SU-DHL-6 (cell line): ENCODE measurements at regions not wholly inside any gene's neighbourhood (a gene's known extent, or its start where the extent isn't known, plus 50 kb on each side); places are given as distances from the start of the nearest gene placed in this dataset.

Experiments
- H2AFZ ChIP-seq: fragments of 200-600 bp; sonication (generic); 2 replicates; pipeline ENCODE4 v1.6.1; 2014; ENCODE audit warnings: low read depth, mild to moderate bottlenecking, moderate library complexity, mixed read lengths, antibody characterized with exemption, low read length; ENCODE audit not compliant: severe bottlenecking
- H3F3A ChIP-seq: fragments of 200-600 bp; shearing (Covaris generic); 2 replicates; pipeline ENCODE4 v1.6.0; 2016; ENCODE audit warnings: antibody characterized with exemption, mild to moderate bottlenecking; ENCODE audit not compliant: insufficient read depth
- H3K27ac ChIP-seq: fragments of 200-600 bp; sonication (generic); 2 replicates; pipeline ENCODE4 v1.5.1; 2016; ENCODE audit warnings: low read depth, mild to moderate bottlenecking, low read length, moderate library complexity, mixed read lengths
- H3K27me3 ChIP-seq: fragments of 200-600 bp; sonication (generic), shearing (Covaris generic); 2 replicates; pipeline ENCODE4 v1.6.0; 2014; ENCODE audit warnings: mild to moderate bottlenecking, low read length
- H3K36me3 ChIP-seq: fragments of 200-600 bp; sonication (generic); 2 replicates; pipeline ENCODE4 v1.6.1; 2014; ENCODE audit warnings: mild to moderate bottlenecking, low read length, mixed read lengths
- H3K4me2 ChIP-seq: fragments of 300-600, 200-600 bp; shearing (Covaris generic), sonication (generic); 2 replicates; pipeline ENCODE4 v1.6.0; 2014; ENCODE audit warnings: low read length, low read depth, mild to moderate bottlenecking; ENCODE audit not compliant: poor library complexity, severe bottlenecking
- H3K4me3 ChIP-seq: fragments of 200-600 bp; sonication (generic); 2 replicates; pipeline ENCODE4 v1.5.1; 2014; ENCODE audit warnings: antibody characterized with exemption, low read length, mild to moderate bottlenecking, mixed read lengths; ENCODE audit not compliant: insufficient read depth, poor library complexity, severe bottlenecking
- H3K79me2 ChIP-seq: fragments of 200-600 bp; sonication (generic); 2 replicates; pipeline ENCODE4 v1.6.1; 2014; ENCODE audit warnings: mild to moderate bottlenecking, low read length, moderate library complexity; ENCODE audit not compliant: insufficient read depth
- H3K9ac ChIP-seq: fragments of 200-600 bp; sonication (generic); 2 replicates; pipeline ENCODE4 v1.7.0; 2014; ENCODE audit warnings: mild to moderate bottlenecking, low read length
- H3K9me2 ChIP-seq: fragments of 200-600 bp; sonication (generic); replicated peaks from 2 replicates; pipeline ENCODE4 v1.6.1; 2014; ENCODE audit warnings: low read length; ENCODE audit not compliant: insufficient read depth
- H3K9me3 ChIP-seq: fragments of 200-600 bp; sonication (generic); 2 replicates; pipeline ENCODE4 v1.6.1; 2014; ENCODE audit warnings: low read length, mixed read lengths; ENCODE audit not compliant: insufficient read depth
- H4K20me1 ChIP-seq: fragments of 200-600 bp; sonication (generic); 2 replicates; pipeline ENCODE4 v1.6.1; 2014; ENCODE audit warnings: low read depth, mild to moderate bottlenecking, antibody characterized with exemption, low read length, moderate library complexity, mixed read lengths
- CTCF ChIP-seq: fragments of 200-600 bp; sonication (generic); IDR thresholded peaks from one replicate; pipeline ENCODE4 v1.5.1; 2017; ENCODE audit warnings: antibody characterized with exemption, mild to moderate bottlenecking, low read length, moderate library complexity; ENCODE audit not compliant: insufficient read depth, poor library complexity, severe bottlenecking
- EZH2phosphoT487 ChIP-seq: fragments of 200-600 bp; sonication (generic), shearing (Covaris generic); conservative IDR thresholded peaks from 2 replicates; pipeline ENCODE4 v1.6.1; 2018; ENCODE audit warnings: mild to moderate bottlenecking, antibody characterized with exemption, low read length, moderate library complexity, mixed read lengths

- no peaks in the 10 kb centered on the region for H3F3A ChIP-seq
- no peak overlapping the region for H3K4me3 ChIP-seq
- H3K9ac ChIP-seq: no peak overlapping the region
- H3K27ac ChIP-seq: no peak overlapping the region
- H3K4me2 ChIP-seq: no peak overlapping the region
- no peak overlapping the region for H2AFZ ChIP-seq
- no peaks in the 10 kb centered on the region for H3K9me2 ChIP-seq
- H3K9me3 ChIP-seq: no peaks in the 10 kb centered on the region
- H3K36me3 ChIP-seq: no peaks in the 10 kb centered on the region
- no peaks in the 10 kb centered on the region for H3K27me3 ChIP-seq
- TF ChIP-seq CTCF (no peak), EZH2phosphoT487 (no peak)
- no peaks in the 10 kb centered on the region for H4K20me1 ChIP-seq
- no peaks in the 10 kb centered on the region for H3K79me2 ChIP-seq
These were observed 95.0 kb upstream of the SDK1 start for GRCh38 chr7:3206101-3206500.

- TF ChIP-seq EZH2phosphoT487: no peak
- TF ChIP-seq CTCF: no peak
- no peaks in the 10 kb centered on the region for H4K20me1 ChIP-seq
- H3K79me2 ChIP-seq: no peaks in the 10 kb centered on the region
- H3K4me3 ChIP-seq: no peak overlapping the region
- H3K27me3 ChIP-seq: no peaks in the 10 kb centered on the region
- H3K4me2 ChIP-seq: no peak overlapping the region
- no peaks in the 10 kb centered on the region for H3K9me3 ChIP-seq
- H3F3A ChIP-seq: no peaks in the 10 kb centered on the region
- H2AFZ ChIP-seq: no peak overlapping the region
- H3K9ac ChIP-seq: no peak overlapping the region
- no peaks in the 10 kb centered on the region for H3K9me2 ChIP-seq
- H3K27ac ChIP-seq: no peak overlapping the region
- no peaks in the 10 kb centered on the region for H3K36me3 ChIP-seq
These were observed 94.3 kb upstream of the SDK1 start for GRCh38 chr7:3206771-3207191.

GRCh38 chr7:3207387-3207902, 93.6 kb upstream of the SDK1 start:
- Histone ChIP-seq H3K9me3 (no peaks in the 10 kb centered on the region), H3K4me2 (no peak overlapping the region), H3K79me2 (no peaks in the 10 kb centered on the region), H4K20me1 (no peaks in the 10 kb centered on the region), H3K4me3 (no peak overlapping the region), H3K36me3 (no peaks in the 10 kb centered on the region), H3F3A (no peaks in the 10 kb centered on the region), H3K9ac (no peak overlapping the region), H3K27ac (no peak overlapping the region), H3K27me3 (no peaks in the 10 kb centered on the region), H3K9me2 (no peaks in the 10 kb centered on the region), H2AFZ (no peak overlapping the region)
- TF ChIP-seq CTCF: no peak
- no peak for TF ChIP-seq EZH2phosphoT487

GRCh38 chr7:3210531-3210930, 90.5 kb upstream of the SDK1 start:
- Histone ChIP-seq H3K4me2 (no peak overlapping the region), H3K27me3 (no peaks in the 10 kb centered on the region), H3K9ac (no peak overlapping the region), H2AFZ (no peak overlapping the region), H3K9me2 (no peaks in the 10 kb centered on the region), H4K20me1 (no peaks in the 10 kb centered on the region), H3K4me3 (no peak overlapping the region), H3K27ac (no peak overlapping the region), H3K36me3 (no peaks in the 10 kb centered on the region), H3K79me2 (no peaks in the 10 kb centered on the region), H3F3A (no peaks in the 10 kb centered on the region), H3K9me3 (no peaks in the 10 kb centered on the region)
- no peak for TF ChIP-seq EZH2phosphoT487
- TF ChIP-seq CTCF: no peak
